Vagina (tissue), 2 donors: ENCODE measurements at regions not wholly inside any gene's neighbourhood (a gene's known extent, or its start where the extent isn't known, plus 50 kb on each side); places are given as distances from the start of the nearest gene placed in this dataset.
"Not testable (repeated sequence)": the region's sequence is repeated elsewhere in the genome, so short reads cannot be mapped to it uniquely, and the experiment has no call there.

Experiments
- DNase-seq, 2 donors: peaks; one replicate each; pipeline ENCODE4 v3.0.0-alpha.2; 2017; ENCODE audit errors: extremely low spot score in 2 of 2
- H3K27ac ChIP-seq: fragments of 200-600 bp; sonication (generic); one replicate; pipeline ENCODE4 v1.5.1; 2019
- H3K27me3 ChIP-seq: fragments of 200-600 bp; sonication (generic); one replicate; pipeline ENCODE4 v1.5.1; 2019
- H3K36me3 ChIP-seq, 2 donors: fragments of 200-600 bp; sonication (generic); one replicate each; pipeline ENCODE4 v1.5.1; 2017 to 2019
- H3K4me1 ChIP-seq: fragments of 200-600 bp; sonication (generic); one replicate; pipeline ENCODE4 v1.5.1; 2019
- H3K4me3 ChIP-seq, 2 donors: fragments of 200-600 bp; sonication (generic); 1 replicate in 1 of 2; 2 replicates in 1 of 2; pipeline ENCODE4 v1.5.1; 2016 to 2019
- H3K9me3 ChIP-seq: fragments of 200-600 bp; sonication (generic); one replicate; pipeline ENCODE4 v1.5.1; 2019
- CTCF ChIP-seq, 3 experiments: fragments of 450-650 bp in 2 of 3; fragments of 200-600 bp in 1 of 3; sonication (generic) in 1 of 3; IDR thresholded peaks; one replicate each; pipeline ENCODE4 v1.5.1; 2017 to 2019; ENCODE audit warnings: antibody characterized with exemption in 3 of 3, mild to moderate bottlenecking in 2 of 3, moderate library complexity in 2 of 3
- POLR2A ChIP-seq, 2 donors: fragments of 450-650 bp; IDR thresholded peaks; one replicate each; pipeline ENCODE4 v1.6.1; 2017; ENCODE audit warnings: antibody characterized with exemption in 2 of 2, mild to moderate bottlenecking in 2 of 2, moderate library complexity in 2 of 2
- POLR2AphosphoS5 ChIP-seq, 2 donors: sonication (generic); formaldehyde crosslinking; IDR thresholded peaks; one replicate each; pipeline ENCODE4 v1.9.0; 2017; ENCODE audit warnings: antibody characterized with exemption in 2 of 2, mild to moderate bottlenecking in 2 of 2, low read depth in 1 of 2; ENCODE audit not compliant: insufficient read depth in 1 of 2
- intact Hi-C: fragments of 100-400 bp; cut with DNase I; formaldehyde crosslinking; loops from one replicate; pipeline ENCODE4 v1.15.1; 2023

GRCh38 chr13:72620874-72621273, 106.6 kb downstream of the MZT1 start:
- H3K27ac ChIP-seq = no peak overlapping the region
- H3K4me1 ChIP-seq = no peaks in the 10 kb centered on the region
- H3K27me3 ChIP-seq = no peaks in the 10 kb centered on the region
- H3K36me3 ChIP-seq = no peaks in the 10 kb centered on the region
- intact Hi-C loops = no loop called here
- DNase-seq = no peak
- no peak overlapping the region for H3K4me3 ChIP-seq
- TF ChIP-seq CTCF (IDR thresholded peaks at IDR 0.05) = no peak
- TF ChIP-seq POLR2AphosphoS5 (IDR thresholded peaks at IDR 0.05; ENCODE audit: insufficient read depth in 1 of 2, low read depth in 1 of 2) = no peak
- no peak for TF ChIP-seq POLR2A (IDR thresholded peaks at IDR 0.05)
- no peaks in the 10 kb centered on the region for H3K9me3 ChIP-seq

- Histone ChIP-seq H3K4me1 (no peaks in the 10 kb centered on the region), H3K27ac (no peak overlapping the region), H3K4me3 (no peak overlapping the region), H3K27me3 (no peaks in the 10 kb centered on the region), H3K36me3 (no peaks in the 10 kb centered on the region), H3K9me3 (no peaks in the 10 kb centered on the region)
- intact Hi-C loops = no loop called here
- TF ChIP-seq POLR2A (IDR thresholded peaks at IDR 0.05) = no peak
- no peak for TF ChIP-seq POLR2AphosphoS5 (IDR thresholded peaks at IDR 0.05; ENCODE audit: insufficient read depth in 1 of 2, low read depth in 1 of 2)
- TF ChIP-seq CTCF (IDR thresholded peaks at IDR 0.05) = no peak
- no peak for DNase-seq
These were observed 109.5 kb downstream of the MZT1 start for GRCh38 chr13:72617951-72618350.

GRCh38 chr13:72617186-72617585, 110.2 kb downstream of the MZT1 start:
- Histone ChIP-seq H3K4me3 (no peak overlapping the region), H3K27ac (no peak overlapping the region), H3K36me3 (no peaks in the 10 kb centered on the region), H3K4me1 (no peaks in the 10 kb centered on the region), H3K27me3 (no peaks in the 10 kb centered on the region), H3K9me3 (no peaks in the 10 kb centered on the region)
- DNase-seq = no peak
- intact Hi-C loops = no loop called here
- TF ChIP-seq POLR2A (IDR thresholded peaks at IDR 0.05) (no peak), POLR2AphosphoS5 (IDR thresholded peaks at IDR 0.05; ENCODE audit: insufficient read depth in 1 of 2, low read depth in 1 of 2) (no peak)

GRCh38 chr13:72610251-72610891, 117.1 kb downstream of the MZT1 start:
- H3K27ac ChIP-seq, H3K27me3 ChIP-seq, H3K36me3 ChIP-seq, intact Hi-C loops, H3K4me1 ChIP-seq, DNase-seq, H3K9me3 ChIP-seq, H3K4me3 ChIP-seq: not testable (repeated sequence)

GRCh38 chr13:72599178-72599743, 128.2 kb downstream of the MZT1 start:
- Histone ChIP-seq H3K27ac (no peak overlapping the region), H3K36me3 (no peaks in the 10 kb centered on the region), H3K4me1 (no peaks in the 10 kb centered on the region), H3K4me3 (no peak overlapping the region), H3K27me3 (no peaks in the 10 kb centered on the region), H3K9me3 (no peaks in the 10 kb centered on the region)
- no peak for DNase-seq
- intact Hi-C loops = no loop called here
- no peak for TF ChIP-seq POLR2AphosphoS5 (IDR thresholded peaks at IDR 0.05; ENCODE audit: insufficient read depth in 1 of 2, low read depth in 1 of 2)

GRCh38 chr13:72590091-72590740, 137.2 kb downstream of the MZT1 start:
- DNase-seq = no peak
- TF ChIP-seq POLR2A (IDR thresholded peaks at IDR 0.05) = no peak
- no peak for TF ChIP-seq POLR2AphosphoS5 (IDR thresholded peaks at IDR 0.05; ENCODE audit: insufficient read depth in 1 of 2, low read depth in 1 of 2)
- no peak for TF ChIP-seq CTCF (IDR thresholded peaks at IDR 0.05)
- no peaks in the 10 kb centered on the region for H3K36me3 ChIP-seq
- H3K27ac ChIP-seq = no peak overlapping the region
- no peaks in the 10 kb centered on the region for H3K4me1 ChIP-seq
- no peaks in the 10 kb centered on the region for H3K9me3 ChIP-seq
- H3K27me3 ChIP-seq = no peaks in the 10 kb centered on the region
- H3K4me3 ChIP-seq = no peak overlapping the region
- intact Hi-C loops = no loop called here
